T1000 (cell line): ENCODE measurements at regions not wholly inside any gene's neighbourhood (a gene's known extent, or its start where the extent isn't known, plus 50 kb on each side); places are given as distances from the start of the nearest gene placed in this dataset.
A peak's percentile ranks its signal among the peaks of the same experiment; 100 is the strongest.
"Not testable (repeated sequence)": the region's sequence is repeated elsewhere in the genome, so short reads cannot be mapped to it uniquely, and the experiment has no call there.

ENCODE experiments used
- DNase-seq: peaks from one replicate; lab custom pipeline; 2025; ENCODE audit warnings: mixed read lengths; lab: John Stamatoyannopoulos, UW

GRCh38 chr12:28023156-28023887 lies 50.8 kb upstream of the PTHLH start:
- DNase-seq, result peak; percentile 88

DNA sequence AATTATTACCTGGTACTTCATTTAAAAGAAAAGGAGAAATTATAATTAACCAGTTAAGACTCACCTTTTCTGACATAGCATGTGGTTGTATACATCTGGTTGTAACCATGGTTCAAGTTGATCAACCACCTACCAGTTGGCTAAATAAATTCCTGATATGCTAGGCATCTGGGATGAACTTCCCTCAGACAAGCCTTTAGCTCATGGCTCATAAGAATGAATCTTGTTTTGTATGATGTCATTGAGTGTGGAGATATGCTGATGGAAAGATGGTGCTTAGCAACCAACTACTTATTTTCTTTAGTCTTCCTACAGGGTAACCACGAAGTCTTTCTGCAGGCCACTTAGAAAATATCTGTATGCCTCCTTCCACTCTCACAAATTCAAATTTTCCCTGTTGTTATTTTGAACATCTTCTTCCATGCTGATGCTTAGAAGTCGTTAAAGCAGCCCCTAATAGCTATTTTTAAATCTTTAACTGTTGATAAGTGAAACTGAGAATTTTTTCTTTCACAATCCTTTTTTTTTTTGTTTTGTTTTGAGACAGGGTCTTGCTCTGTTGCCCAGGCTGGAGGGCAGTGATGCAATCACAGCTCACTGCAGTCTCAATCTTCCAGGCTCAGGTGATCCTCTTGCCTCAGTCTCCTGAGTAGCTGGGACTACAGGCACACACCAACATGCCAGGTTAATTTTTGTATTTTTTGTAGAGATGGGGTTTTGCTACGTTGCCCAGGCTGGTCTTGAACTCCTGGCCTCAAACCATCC lies 51.9 kb upstream of the PTHLH start:
- peak; percentile 12 for DNase-seq

GRCh38 chr12:28025821-28026505 lies 53.4 kb upstream of the PTHLH start:
- no peak for DNase-seq

DNA sequence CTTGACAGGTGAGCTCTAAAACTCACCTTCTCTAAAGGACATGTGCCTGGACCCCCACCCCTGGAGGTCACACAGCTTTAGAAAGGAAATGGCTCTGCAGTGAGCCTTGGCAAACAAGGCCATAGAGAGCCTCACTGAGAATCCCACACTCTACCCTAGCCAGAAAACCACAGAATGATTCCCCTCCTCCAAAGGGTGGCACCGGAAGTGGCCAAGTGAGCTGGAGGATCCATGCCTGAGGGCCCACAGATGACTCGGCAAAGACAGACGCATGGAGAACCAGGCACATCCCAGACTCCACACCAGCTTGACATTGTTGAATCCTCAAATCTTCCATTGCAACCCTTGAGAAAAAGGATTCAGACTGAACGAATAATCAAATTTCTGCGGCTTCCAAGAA lies 54.2 kb upstream of the PTHLH start:
- peak; percentile 48 for DNase-seq

GRCh38 chr12:28027328-28027727 lies 54.8 kb upstream of the PTHLH start:
- DNase-seq, result no peak

DNA sequence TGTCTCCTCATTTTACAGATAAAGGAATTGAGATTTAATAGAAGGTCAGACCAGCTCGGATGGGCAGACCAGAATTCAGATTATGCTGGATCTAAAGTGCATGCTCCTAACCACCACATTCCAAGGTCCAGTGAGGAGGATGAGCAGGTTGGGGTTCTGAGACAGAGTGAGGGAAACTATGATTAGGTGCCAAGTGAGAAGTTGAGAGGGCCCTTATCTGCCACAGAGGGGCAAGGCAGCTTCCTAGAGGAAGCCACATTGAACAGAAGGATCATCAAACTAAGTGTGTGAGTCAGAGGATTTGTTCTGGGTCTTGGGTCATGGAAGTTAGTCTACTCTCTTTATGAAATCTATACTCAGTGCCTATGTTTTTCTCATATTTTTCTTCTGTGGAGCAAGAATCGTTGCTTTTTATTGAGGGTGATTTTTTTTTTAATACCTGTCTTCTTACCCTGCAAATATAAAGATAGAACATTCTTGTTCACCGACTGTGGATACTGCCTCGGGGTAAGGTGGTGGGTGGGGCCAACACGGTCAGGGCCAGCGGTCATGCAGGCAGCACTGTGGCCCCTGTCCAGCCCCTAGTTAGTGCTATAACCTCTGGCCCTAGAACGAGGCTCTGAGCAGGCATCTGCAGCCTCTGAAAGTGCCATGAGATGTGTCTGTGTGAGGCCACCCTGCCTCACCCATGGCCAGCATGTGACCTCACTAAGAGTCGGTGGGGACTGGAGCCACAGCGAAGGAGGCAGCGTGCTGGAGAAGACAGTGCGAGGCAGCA lies 55.6 kb upstream of the PTHLH start:
- DNase-seq, result no peak

GRCh38 chr12:28032811-28033537 lies 60.4 kb upstream of the PTHLH start:
- DNase-seq, result no peak

DNA sequence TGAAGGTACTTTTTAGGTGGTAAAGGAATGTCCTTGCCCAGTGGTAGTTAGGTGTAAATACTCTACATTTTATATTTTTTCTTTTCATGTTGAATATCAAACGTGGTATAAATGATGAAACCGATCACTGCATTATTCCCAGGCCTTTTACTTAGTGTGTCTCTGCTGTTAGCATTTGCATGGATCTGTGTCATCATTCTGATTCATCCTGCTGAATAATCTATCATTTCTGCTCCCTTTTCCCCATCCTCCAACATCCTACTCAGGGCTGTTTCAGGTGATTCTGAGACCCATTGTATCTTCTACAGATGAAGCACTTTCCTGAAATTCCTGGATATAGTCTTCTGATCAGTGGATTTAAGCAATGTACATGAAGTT lies 61.0 kb upstream of the PTHLH start:
- DNase-seq, result no peak

GRCh38 chr12:28034271-28034670 lies 61.7 kb upstream of the PTHLH start:
- no peak for DNase-seq

DNA sequence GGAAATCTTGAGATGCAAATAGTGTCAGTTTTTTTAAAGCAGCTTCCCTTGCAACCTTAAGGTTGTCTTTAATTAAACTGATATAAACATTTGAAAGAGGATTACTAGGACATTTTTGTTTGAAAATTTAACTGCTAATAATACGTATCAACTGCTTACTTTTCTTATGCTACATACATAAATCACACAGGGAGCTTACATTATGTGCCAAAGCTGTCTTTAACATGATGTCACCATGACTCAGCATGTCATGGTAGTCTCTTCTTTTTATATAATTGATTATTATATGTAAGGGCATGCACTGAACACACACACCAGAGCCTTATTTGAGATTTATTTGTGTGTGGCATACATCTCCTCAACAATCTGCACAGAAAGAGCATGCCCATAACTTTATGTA lies 63.0 kb upstream of the PTHLH start:
- DNase-seq, result no peak

DNA sequence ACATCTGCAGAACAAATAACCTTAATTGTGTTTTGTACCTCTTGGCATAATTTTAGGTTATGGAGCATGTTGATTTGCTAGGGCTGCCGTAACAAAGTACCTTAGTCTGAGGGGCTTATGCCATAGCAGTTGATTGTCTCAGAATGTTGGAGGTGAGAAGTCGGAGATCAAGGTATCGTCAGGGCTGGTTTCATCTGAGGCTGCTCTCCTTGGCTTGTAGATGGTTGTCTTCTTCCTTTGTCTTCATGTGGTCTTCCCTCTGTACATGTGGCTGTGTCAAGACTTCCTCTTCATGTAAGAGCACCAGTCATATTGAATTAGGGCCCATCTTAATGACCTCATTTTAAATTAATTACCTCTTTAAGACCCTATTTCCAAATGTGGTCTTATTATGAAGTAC lies 64.4 kb upstream of the PTHLH start:
- no peak for DNase-seq

- no peak for DNase-seq
These were observed 67.7 kb upstream of the PTHLH start for GRCh38 chr12:28040246-28040645.

- not testable (repeated sequence) for DNase-seq
These were observed 74.1 kb upstream of the PTHLH start for GRCh38 chr12:28046600-28046999.

DNA sequence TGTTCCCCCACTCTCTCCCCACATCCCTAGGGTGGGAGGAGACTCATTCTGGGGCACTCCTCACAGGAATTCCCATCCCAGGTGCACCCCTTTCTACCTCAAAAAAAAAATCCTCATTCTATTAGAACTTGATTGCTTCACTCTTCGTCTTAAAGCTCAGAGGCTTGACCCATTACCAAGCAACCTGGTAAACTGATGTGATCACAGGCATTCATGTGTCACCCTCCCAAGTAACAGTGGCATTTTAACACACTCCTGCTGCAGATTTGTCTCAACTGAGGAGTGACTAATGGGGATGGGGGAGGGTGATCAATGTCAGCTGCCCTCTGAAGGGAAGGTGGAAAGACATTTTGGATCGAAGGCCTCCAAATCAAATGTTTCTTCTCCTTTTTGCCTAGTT lies 78.1 kb upstream of the PTHLH start:
- DNase-seq, result no peak

GRCh38 chr12:28051516-28052354 lies 79.2 kb upstream of the PTHLH start:
- DNase-seq, result no peak

DNA sequence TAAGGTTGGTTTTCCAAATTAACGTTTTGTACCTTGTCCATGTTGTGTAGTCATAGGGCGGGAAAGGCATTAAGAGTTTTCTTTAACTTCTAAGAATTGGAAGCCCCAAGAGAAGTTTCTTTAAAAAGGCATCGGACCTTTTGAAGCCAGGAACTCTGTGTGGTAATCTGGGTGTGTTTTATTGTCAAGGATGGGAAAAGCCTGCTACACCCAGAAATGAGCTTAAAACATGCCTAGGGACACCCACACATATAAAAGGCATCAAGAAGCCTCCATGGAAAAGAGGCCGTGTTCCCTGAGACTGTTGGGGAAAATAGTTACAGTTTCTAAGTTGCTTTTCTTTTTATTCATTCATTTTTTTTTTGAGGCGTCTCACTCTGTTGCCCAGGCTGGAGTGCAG lies 81.0 kb upstream of the PTHLH start:
- no peak for DNase-seq

GRCh38 chr12:28054583-28054982 lies 82.0 kb upstream of the PTHLH start:
- DNase-seq, result no peak

DNA sequence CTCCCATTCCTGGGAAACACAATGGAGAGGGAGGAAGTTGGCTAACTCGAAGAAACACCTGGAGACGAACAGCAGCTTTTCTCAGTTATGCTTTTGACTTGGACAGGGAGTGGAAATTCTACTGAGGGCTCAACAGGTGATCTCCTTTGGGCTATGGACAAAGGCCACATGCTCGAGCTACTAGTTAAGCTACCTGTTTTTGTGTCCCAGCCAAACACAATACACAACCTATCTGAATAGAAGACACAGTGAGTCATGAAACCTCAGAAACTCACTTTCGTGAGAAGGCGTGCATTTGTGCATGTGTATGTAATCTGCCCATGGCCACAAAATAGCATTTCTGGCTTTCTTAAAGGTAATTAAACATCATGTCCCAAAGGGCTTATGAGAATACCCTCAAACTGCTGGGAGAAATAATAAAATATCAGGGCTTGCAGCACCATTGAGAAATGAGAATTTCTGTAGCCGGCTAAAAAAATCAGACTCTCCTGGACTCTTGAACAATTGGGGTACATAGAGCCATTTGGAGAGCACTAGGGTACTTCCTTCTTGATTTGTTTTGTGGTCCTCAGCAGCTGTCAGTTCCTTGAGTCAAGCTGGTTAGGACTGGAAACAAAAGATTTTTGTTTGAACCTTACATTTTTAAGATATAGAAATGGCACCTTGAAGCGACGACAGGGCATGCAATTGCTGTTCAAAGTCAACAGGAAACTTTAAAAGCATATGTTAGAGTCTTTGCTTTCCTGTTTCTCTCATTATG lies 85.5 kb upstream of the PTHLH start:
- DNase-seq, result peak; percentile 29

DNA sequence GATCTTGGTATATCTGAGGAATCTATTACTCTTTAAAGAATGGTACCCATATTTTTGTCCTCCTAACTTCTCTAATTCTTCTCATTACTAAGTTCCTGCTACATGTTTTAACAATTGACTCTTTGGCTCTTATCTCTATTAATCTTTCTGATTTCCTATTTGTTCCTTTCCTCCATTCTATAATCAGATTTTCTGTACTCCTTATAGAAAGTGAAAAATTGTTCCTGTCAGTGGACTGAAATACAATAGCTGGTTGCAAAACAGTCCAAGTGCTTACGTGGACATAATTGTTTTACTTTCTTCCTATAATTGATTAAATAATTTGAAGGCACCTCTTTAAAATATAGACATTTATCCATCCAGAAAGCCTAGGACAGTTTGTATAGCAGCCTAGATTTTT lies 86.7 kb upstream of the PTHLH start:
- no peak for DNase-seq

DNA sequence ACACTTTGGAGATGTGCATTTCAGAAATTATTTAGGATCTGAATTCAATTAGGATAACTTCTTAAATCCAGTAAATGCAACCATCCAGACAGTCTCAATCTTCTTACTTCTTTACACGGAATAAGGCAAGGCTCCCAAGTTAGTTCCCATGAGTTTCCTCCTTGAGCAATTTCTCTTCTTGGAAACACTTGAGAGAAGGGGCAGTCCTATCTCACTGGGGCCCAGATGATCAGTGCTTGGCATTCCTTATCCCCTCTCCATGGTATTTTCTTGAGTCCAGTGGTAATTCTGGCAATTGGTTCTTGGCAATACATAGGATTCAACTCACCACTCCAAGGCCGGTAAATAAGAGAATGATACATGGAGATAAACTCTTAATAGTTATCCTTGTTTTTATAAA lies 87.1 kb upstream of the PTHLH start:
- DNase-seq, result no peak
